ENCODE measurements at regions not wholly inside any gene's neighbourhood (a gene's known extent, or its start where the extent isn't known, plus 50 kb on each side); places are given as distances from the start of the nearest gene placed in this dataset.

DNA sequence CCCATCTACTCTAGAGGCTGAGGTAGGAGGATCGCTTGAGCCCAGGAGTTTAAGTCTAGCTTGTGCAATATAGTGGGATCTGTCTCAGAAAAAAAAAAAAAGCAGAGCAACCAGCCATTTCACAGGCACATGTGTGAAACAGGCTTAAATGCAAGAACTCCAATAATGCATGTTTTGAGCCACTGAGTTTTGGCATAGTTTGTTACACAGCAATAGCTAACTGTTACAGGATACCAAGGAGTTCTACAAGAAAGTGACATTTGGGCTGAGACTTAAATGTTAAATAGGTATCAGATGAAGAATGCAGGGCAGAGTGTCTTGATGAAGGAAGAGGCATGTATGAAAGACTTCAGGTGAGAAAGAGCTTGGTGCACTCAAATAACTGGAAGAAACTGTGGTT, 240.0 kb upstream of the FOXN3 start:
- H3K9me3 ChIP-seq: no peaks in the 10 kb centered on the region
- H3K36me3 ChIP-seq: no peaks in the 10 kb centered on the region
- no peaks in the 10 kb centered on the region for H3K27me3 ChIP-seq
- no peak for TF ChIP-seq CTCF (IDR thresholded peaks at IDR 0.05)
- H3K4me3 ChIP-seq (ENCODE audit: low read depth in 1 of 2, low read length in 1 of 2): no peak overlapping the region
- H3K27ac ChIP-seq: no peak overlapping the region
- H3K4me1 ChIP-seq (ENCODE audit: control insufficient read depth in 1 of 2, insufficient read depth in 1 of 2, low read depth in 1 of 2, low read length in 1 of 2): no peaks in the 10 kb centered on the region

DNA sequence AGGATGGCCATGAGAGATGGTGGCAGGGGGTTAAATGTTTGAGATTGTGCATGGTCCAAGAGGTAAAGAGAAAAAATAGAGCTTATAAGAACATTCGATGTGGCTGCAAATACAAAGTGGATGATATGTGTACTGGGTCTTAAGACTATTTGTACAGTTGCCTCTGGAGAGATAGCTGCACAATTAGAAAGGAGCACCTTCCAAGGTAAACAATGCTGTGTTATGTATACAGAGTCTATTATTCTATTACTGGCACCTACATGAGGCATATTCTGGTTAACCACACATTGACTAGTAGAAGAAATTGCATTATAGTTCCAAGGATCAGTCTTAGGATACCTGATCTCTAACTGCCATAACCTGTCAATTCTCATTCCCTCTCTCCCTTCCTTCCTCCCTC, 238.0 kb upstream of the FOXN3 start:
- no peaks in the 10 kb centered on the region for H3K4me1 ChIP-seq (ENCODE audit: control insufficient read depth in 1 of 2, insufficient read depth in 1 of 2, low read depth in 1 of 2, low read length in 1 of 2)
- no peak overlapping the region for H3K4me3 ChIP-seq (ENCODE audit: low read depth in 1 of 2, low read length in 1 of 2)
- no peaks in the 10 kb centered on the region for H3K36me3 ChIP-seq
- no peak overlapping the region for H3K27ac ChIP-seq
- H3K9me3 ChIP-seq: no peaks in the 10 kb centered on the region
- H3K27me3 ChIP-seq: no peaks in the 10 kb centered on the region
- TF ChIP-seq CTCF (IDR thresholded peaks at IDR 0.05): no peak

- no peak for TF ChIP-seq CTCF (IDR thresholded peaks at IDR 0.05)
- no peaks in the 10 kb centered on the region for H3K9me3 ChIP-seq
- H3K36me3 ChIP-seq: no peaks in the 10 kb centered on the region
- H3K27ac ChIP-seq: no peak overlapping the region
- H3K4me3 ChIP-seq (ENCODE audit: low read depth in 1 of 2, low read length in 1 of 2): no peak overlapping the region
- H3K4me1 ChIP-seq (ENCODE audit: control insufficient read depth in 1 of 2, insufficient read depth in 1 of 2, low read depth in 1 of 2, low read length in 1 of 2): no peaks in the 10 kb centered on the region
- no peaks in the 10 kb centered on the region for H3K27me3 ChIP-seq
These were observed 235.3 kb upstream of the FOXN3 start for GRCh38 chr14:89652352-89652751.

GRCh38 chr14:89651805-89652204, 234.8 kb upstream of the FOXN3 start:
- Histone ChIP-seq H3K27me3 (no peaks in the 10 kb centered on the region), H3K4me1 (ENCODE audit: control insufficient read depth in 1 of 2, insufficient read depth in 1 of 2, low read depth in 1 of 2, low read length in 1 of 2) (no peaks in the 10 kb centered on the region), H3K36me3 (no peaks in the 10 kb centered on the region), H3K4me3 (ENCODE audit: low read depth in 1 of 2, low read length in 1 of 2) (no peak overlapping the region), H3K9me3 (no peaks in the 10 kb centered on the region), H3K27ac (no peak overlapping the region)
- no peak for TF ChIP-seq CTCF (IDR thresholded peaks at IDR 0.05)

GRCh38 chr14:89650077-89650978, 233.3 kb upstream of the FOXN3 start:
- Histone ChIP-seq H3K4me3 (ENCODE audit: low read depth in 1 of 2, low read length in 1 of 2) (no peak overlapping the region), H3K27ac (no peak overlapping the region), H3K4me1 (ENCODE audit: control insufficient read depth in 1 of 2, insufficient read depth in 1 of 2, low read depth in 1 of 2, low read length in 1 of 2) (no peaks in the 10 kb centered on the region), H3K36me3 (no peaks in the 10 kb centered on the region), H3K9me3 (no peaks in the 10 kb centered on the region), H3K27me3 (no peaks in the 10 kb centered on the region)
- TF ChIP-seq CTCF (IDR thresholded peaks at IDR 0.05): no peak

All from neutrophil (primary cell).